Skin epidermis (tissue), 12 donors: ENCODE measurements at regions not wholly inside any gene's neighbourhood (a gene's known extent, or its start where the extent isn't known, plus 50 kb on each side); places are given as distances from the start of the nearest gene placed in this dataset.
"Not testable (repeated sequence)": the region's sequence is repeated elsewhere in the genome, so short reads cannot be mapped to it uniquely, and the experiment has no call there.

Experiments used
- H3K27ac ChIP-seq, 21 experiments: fragments of 200-600 bp; sonication (generic) in 11 of 21; one replicate each; pipeline ENCODE4 v1.5.0; 2020; ENCODE audit warnings: mild to moderate bottlenecking in 3 of 21, inconsistent platforms in 2 of 21, moderate library complexity in 2 of 21
- H3K4me3 ChIP-seq, 7 experiments: fragments of 200-600 bp; sonication (generic) in 2 of 7; one replicate each; pipeline ENCODE4 v1.5.0; 2020; ENCODE audit warnings: inconsistent platforms in 2 of 7, mild to moderate bottlenecking in 2 of 7, moderate library complexity in 1 of 7

DNA sequence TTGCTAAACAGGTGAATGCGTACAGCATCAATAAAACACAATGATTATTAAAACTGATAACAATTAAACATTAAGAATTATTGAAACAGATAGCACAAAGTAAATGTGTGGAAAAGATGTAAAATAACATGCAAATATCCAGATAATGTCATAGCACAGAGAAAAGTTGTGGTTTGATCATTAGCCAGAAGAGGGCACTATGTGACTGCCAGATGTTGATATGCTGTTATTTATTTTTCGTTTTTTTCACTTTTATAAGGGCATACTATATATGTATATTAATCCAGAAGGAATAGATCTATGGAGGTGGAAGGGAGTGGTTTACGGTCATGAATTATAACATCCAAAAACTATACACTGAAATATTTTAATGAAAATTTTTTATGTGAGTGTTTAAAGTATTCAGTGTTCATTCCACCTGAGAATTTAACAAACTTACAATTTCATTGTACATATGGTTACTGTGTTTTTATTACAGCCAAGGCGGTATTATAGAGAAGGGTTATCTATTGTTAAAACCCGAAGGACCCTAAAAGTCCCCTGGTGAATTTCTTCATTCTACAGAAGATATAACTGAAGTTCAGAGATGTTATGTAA, 211.9 kb upstream of the UGT8 start:
- no peak overlapping the region for H3K4me3 ChIP-seq
- no peak overlapping the region for H3K27ac ChIP-seq

DNA sequence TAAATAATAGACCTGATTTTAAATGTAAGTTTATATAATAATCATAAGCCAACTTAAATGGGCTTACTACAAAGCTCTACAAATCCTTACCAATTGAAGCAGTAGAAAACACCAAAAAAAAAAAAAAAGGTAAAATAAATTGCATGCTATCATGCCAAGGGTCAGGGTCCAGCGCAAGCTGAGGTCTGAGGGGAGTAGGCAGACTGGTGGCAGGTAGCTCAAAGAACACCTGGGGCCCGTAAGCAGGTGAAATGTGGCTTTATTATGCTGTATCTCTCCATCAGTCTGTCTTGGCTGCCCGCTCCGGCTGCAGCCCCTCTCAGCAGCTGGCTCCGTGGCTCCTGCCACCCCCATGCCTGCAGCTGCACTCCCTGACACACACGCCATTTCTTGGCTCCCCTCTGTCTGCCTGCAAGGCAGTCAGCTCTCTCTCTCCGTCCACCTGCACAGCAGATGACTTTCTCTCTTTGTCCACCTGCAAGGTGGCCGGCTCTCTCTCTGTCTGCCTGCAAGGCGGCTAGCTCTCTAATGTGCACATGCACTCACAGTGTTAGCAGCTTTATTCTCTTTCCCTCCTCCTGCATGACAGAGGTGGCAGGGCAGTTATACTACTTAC, 209.4 kb upstream of the UGT8 start:
- Histone ChIP-seq H3K4me3 (no peak overlapping the region), H3K27ac (no peak overlapping the region)

DNA sequence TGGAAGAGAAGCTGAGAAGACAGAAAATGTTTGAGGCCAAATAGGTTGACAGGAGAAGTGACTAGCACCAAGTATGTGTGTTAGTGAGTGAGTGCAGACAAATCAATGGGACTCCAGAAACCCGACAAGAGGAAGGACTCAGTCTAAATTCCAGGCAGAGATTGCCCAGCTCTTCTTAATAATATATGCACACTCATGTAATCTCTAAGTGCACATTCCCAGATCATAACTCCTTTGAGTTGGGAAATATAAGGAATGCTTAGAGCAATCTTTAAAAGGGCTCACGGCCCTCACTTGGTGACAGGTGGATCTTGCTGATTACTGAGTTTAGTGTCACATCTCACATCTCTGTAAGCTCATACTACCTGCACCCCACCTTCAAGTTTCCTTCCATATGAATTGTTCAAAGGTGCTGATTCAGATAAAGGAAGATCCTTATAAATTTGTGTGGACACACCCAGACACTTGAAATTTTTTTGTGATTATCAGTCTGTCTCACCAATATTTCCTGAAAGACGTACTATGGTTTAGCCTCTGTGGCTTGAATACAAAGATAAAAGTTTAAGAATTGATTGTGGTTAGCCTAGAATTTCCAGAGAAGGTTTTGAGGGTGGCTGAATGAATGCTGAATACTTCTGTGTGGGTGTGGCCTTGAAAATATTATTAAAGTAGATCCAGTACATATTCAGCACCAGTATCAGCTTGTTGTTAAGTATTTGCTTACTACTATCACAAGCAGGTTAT, 205.1 kb upstream of the UGT8 start:
- H3K4me3 ChIP-seq, result no peak overlapping the region
- H3K27ac ChIP-seq, result no peak overlapping the region

GRCh38 chr4:114396808-114397207, 201.8 kb upstream of the UGT8 start:
- Histone ChIP-seq H3K27ac (no peak overlapping the region), H3K4me3 (no peak overlapping the region)

DNA sequence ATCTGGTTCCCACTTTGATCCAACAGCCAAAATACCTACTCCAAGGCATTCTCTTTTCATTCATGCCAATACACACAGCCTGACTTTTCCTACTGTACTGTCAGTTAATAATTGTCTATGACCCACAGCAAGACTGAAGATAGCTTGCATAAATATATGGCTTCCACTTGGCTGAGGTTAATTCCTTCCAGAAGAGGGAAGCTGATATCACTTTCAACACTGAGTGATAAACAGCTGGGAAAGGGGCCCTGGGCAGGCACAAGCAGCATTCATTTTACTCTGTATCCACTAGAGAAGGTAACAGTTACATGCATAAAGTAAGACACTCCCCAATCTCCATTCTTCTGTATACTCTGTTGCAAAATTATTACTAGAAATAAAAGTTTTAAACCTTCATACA, 200.2 kb upstream of the UGT8 start:
- no peak overlapping the region for H3K4me3 ChIP-seq
- H3K27ac ChIP-seq, result no peak overlapping the region

GRCh38 chr4:114399105-114399504, 199.5 kb upstream of the UGT8 start:
- Histone ChIP-seq H3K4me3 (no peak overlapping the region), H3K27ac (no peak overlapping the region)

GRCh38 chr4:114400531-114400930, 198.1 kb upstream of the UGT8 start:
- no peak overlapping the region for H3K4me3 ChIP-seq
- H3K27ac ChIP-seq, result no peak overlapping the region

- no peak overlapping the region for H3K27ac ChIP-seq
- no peak overlapping the region for H3K4me3 ChIP-seq
Observed at GRCh38 chr4:114401483-114401882, 197.1 kb upstream of the UGT8 start.

GRCh38 chr4:114417214-114417613, 181.4 kb upstream of the UGT8 start:
- Histone ChIP-seq H3K4me3 (no peak overlapping the region), H3K27ac (no peak overlapping the region)

- Histone ChIP-seq H3K4me3 (no peak overlapping the region), H3K27ac (no peak overlapping the region)
Observed at GRCh38 chr4:114420069-114420468, 178.5 kb upstream of the UGT8 start.

GRCh38 chr4:114423582-114423981, 175.0 kb upstream of the UGT8 start:
- no peak overlapping the region for H3K4me3 ChIP-seq
- no peak overlapping the region for H3K27ac ChIP-seq

DNA sequence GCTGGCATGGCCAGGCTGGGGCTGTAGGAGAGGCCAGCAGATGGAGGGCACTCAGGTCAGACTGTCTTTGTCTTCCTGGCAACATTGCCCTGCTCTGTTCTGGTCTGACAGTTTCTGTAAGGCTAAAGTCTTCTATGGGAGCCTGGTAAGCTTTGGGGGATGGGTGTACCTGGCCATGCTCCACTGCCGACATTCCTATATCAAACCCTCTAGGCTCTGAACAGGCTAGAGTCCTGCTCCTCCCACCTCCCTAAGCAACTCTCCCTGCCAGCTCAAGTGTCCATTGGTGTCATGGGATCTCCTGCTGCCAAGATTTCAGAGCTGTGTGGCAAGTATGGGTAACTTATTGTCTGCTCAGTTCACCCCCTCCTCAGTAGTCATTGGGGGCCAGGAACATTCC, 163.5 kb upstream of the UGT8 start:
- H3K27ac ChIP-seq, result no peak overlapping the region
- H3K4me3 ChIP-seq, result no peak overlapping the region

DNA sequence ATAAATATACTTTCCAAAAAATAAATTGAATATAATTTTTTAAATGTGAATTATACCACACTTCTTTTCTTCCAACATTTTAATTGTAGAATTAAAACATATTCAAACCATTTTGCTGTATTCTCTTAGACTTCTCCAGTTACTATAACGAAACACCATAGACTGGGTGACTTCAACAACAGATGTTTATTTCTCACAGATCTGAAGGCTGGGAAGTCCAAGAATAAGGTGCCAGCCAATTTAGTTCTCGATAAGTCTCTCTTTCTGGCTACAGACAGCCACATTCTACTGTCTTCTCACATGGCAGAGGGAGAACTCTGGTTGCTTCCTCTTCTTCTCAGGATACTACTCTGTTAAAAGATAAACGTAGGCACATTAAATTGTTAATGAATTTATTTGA, 155.8 kb upstream of the UGT8 start:
- Histone ChIP-seq H3K27ac (no peak overlapping the region), H3K4me3 (no peak overlapping the region)

GRCh38 chr4:114444211-114444610, 154.4 kb upstream of the UGT8 start:
- H3K27ac ChIP-seq, result no peak overlapping the region
- H3K4me3 ChIP-seq, result no peak overlapping the region

DNA sequence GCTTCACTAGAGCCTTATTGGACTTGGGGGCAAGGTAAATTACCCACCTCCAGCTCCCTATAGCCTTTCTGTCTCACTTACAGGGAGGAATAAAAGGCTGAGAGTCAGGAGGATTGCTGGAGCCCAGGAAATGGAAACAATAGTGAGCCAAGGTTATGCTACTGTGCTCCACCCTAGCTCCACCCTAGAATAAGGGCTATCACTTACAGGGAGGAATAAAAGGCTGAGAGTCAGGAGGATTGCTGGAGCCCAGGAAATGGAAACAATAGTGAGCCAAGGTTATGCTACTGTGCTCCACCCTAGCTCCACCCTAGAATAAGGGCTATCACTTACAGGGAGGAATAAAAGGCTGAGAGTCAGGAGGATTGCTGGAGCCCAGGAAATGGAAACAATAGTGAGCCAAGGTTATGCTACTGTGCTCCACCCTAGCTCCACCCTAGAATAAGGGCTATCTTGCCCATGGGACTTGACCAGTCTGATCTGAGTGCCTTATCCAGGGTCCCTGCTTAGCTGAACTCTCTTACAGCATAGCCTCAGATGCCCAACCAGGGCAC, 150.6 kb upstream of the UGT8 start:
- H3K4me3 ChIP-seq, H3K27ac ChIP-seq: not testable (repeated sequence)

GRCh38 chr4:114458728-114459127, 139.9 kb upstream of the UGT8 start:
- Histone ChIP-seq H3K27ac (no peak overlapping the region), H3K4me3 (no peak overlapping the region)

DNA sequence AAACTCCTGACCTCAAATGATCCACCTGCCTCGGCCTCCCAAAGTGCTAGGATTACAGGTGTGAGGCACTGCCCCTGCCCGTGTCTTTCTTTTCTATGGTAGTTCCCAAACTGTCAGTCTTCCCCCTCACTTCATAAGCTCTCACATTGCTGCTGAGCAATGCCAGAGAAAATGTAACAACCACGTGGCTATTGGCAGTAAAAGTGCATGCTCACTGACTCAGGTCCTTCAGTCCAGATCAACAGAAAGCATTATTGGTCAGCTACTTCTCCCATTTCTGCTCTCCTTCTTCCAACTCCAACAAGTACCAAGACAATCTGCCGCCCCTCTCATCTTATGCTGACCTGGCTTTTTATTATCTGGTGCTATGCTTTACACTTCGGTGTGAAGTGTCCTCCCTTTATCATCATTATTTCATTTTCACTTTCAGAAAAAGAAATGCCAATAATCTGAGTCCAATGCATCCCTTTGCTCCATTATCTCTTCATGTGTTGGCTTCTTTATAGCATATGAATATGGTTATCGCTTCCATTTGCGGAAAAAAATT, 133.8 kb upstream of the UGT8 start:
- Histone ChIP-seq H3K4me3 (no peak overlapping the region), H3K27ac (no peak overlapping the region)

- no peak overlapping the region for H3K27ac ChIP-seq
- H3K4me3 ChIP-seq, result no peak overlapping the region
Observed at GRCh38 chr4:114465766-114466165, 132.8 kb upstream of the UGT8 start.

DNA sequence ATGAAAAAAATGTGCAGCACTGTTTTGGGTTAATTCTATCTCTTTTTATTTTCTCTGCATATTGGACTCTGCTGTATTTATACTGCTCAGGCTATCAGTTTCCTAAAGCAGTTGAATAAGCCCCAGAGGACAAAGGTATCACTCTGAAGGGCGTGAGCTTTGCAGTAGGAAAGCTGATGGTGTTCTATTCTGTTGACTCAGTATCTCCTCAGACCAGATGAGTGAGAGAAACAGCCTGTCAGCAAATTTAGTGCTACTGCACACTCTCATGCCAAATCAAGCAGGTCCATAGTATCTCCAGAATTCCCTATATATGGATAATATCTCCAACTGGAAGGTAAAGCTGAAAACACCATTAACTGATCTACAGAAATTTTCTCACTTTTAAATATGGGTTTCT, 132.3 kb upstream of the UGT8 start:
- Histone ChIP-seq H3K4me3 (no peak overlapping the region), H3K27ac (no peak overlapping the region)

DNA sequence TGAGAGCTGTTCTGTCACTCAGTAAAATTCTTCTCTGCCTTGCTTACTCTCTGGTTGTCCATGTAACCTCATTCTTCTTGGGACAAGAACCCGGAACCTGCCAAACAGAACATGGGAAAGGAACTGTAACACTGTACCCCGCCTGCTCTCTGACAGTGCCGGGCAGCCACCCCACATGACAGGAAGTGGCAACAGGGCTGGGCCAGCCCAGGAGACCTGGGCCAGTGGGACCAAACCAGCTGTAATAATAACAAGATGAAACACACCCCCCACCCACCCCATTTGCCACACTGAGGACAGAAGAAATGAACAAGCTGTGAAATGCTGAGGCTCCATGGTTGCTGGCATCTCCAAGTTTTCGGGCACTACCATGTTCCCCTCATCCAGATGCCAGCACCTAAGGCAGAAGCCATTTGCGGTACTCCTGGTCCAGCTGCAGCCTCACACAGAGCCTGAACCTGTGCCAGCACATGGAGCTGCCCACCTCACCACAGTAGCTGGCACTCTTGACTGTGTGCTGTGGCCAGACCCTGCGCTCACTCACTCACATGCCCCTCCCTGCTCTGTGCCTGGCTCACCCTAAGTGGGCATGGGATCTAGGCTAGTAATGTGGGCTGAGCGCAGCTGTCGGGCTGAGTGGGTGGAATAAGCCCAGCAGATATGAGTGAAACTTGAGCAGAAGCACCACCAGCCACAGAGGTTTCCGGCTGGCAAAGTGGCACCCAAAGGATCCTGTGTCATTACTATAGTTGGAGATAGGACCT, 126.2 kb upstream of the UGT8 start:
- Histone ChIP-seq H3K27ac (no peak overlapping the region), H3K4me3 (no peak overlapping the region)
